ENCODE measurements at regions not wholly inside any gene's neighbourhood (a gene's known extent, or its start where the extent isn't known, plus 50 kb on each side); places are given as distances from the start of the nearest gene placed in this dataset.

- Mint-ChIP-seq H3K4me1 (ENCODE audit: low read depth, unreplicated experiment) (no peaks in the 10 kb centered on the region), H3K9me3 (ENCODE audit: unreplicated experiment) (peaks cover 3% of the 10 kb centered on the region), H3K4me3 (ENCODE audit: unreplicated experiment) (no peak overlapping the region), H3K27ac (ENCODE audit: unreplicated experiment) (peak overlapping the region; percentile 50), H3K27me3 (ENCODE audit: unreplicated experiment) (peaks cover 2% of the 10 kb centered on the region), H3K36me3 (ENCODE audit: unreplicated experiment) (no peaks in the 10 kb centered on the region)
- no peak for DNase-seq
- no peak for TF ChIP-seq CTCF (IDR thresholded peaks at IDR 0.05; ENCODE audit: partially characterized antibody, unreplicated experiment)
Observed at GRCh38 chr10:61159253-61159652, 215.3 kb upstream of the RHOBTB1 start.

GRCh38 chr10:61157182-61157581 lies 213.2 kb upstream of the RHOBTB1 start:
- Mint-ChIP-seq H3K36me3 (ENCODE audit: unreplicated experiment) (no peaks in the 10 kb centered on the region), H3K27ac (ENCODE audit: unreplicated experiment) (no peak overlapping the region), H3K9me3 (ENCODE audit: unreplicated experiment) (peaks cover 3% of the 10 kb centered on the region), H3K4me3 (ENCODE audit: unreplicated experiment) (no peak overlapping the region), H3K27me3 (ENCODE audit: unreplicated experiment) (peaks cover 2% of the 10 kb centered on the region), H3K4me1 (ENCODE audit: low read depth, unreplicated experiment) (no peaks in the 10 kb centered on the region)
- TF ChIP-seq CTCF (IDR thresholded peaks at IDR 0.05; ENCODE audit: partially characterized antibody, unreplicated experiment): no peak
- DNase-seq: no peak

- Mint-ChIP-seq H3K27ac (ENCODE audit: unreplicated experiment) (no peak overlapping the region), H3K9me3 (ENCODE audit: unreplicated experiment) (peaks cover 4% of the 10 kb centered on the region), H3K36me3 (ENCODE audit: unreplicated experiment) (no peaks in the 10 kb centered on the region), H3K4me3 (ENCODE audit: unreplicated experiment) (no peak overlapping the region), H3K4me1 (ENCODE audit: low read depth, unreplicated experiment) (no peaks in the 10 kb centered on the region), H3K27me3 (ENCODE audit: unreplicated experiment) (no peaks in the 10 kb centered on the region)
- DNase-seq: no peak
- no peak for TF ChIP-seq CTCF (IDR thresholded peaks at IDR 0.05; ENCODE audit: partially characterized antibody, unreplicated experiment)
Observed at GRCh38 chr10:61153771-61154170, 209.8 kb upstream of the RHOBTB1 start.

- H3K36me3 Mint-ChIP-seq (ENCODE audit: unreplicated experiment): no peaks in the 10 kb centered on the region
- H3K27me3 Mint-ChIP-seq (ENCODE audit: unreplicated experiment): no peaks in the 10 kb centered on the region
- no peak overlapping the region for H3K27ac Mint-ChIP-seq (ENCODE audit: unreplicated experiment)
- no peak for TF ChIP-seq CTCF (IDR thresholded peaks at IDR 0.05; ENCODE audit: partially characterized antibody, unreplicated experiment)
- DNase-seq: no peak
- H3K4me1 Mint-ChIP-seq (ENCODE audit: low read depth, unreplicated experiment): no peaks in the 10 kb centered on the region
- no peak overlapping the region for H3K4me3 Mint-ChIP-seq (ENCODE audit: unreplicated experiment)
- peaks cover 4% of the 10 kb centered on the region for H3K9me3 Mint-ChIP-seq (ENCODE audit: unreplicated experiment)
Observed at GRCh38 chr10:61151059-61151458, 207.1 kb upstream of the RHOBTB1 start.

GRCh38 chr10:61148451-61148850 lies 204.5 kb upstream of the RHOBTB1 start:
- Mint-ChIP-seq H3K36me3 (ENCODE audit: unreplicated experiment) (no peaks in the 10 kb centered on the region), H3K27me3 (ENCODE audit: unreplicated experiment) (no peaks in the 10 kb centered on the region), H3K27ac (ENCODE audit: unreplicated experiment) (no peak overlapping the region), H3K4me1 (ENCODE audit: low read depth, unreplicated experiment) (no peaks in the 10 kb centered on the region), H3K9me3 (ENCODE audit: unreplicated experiment) (peaks cover 2% of the 10 kb centered on the region), H3K4me3 (ENCODE audit: unreplicated experiment) (no peak overlapping the region)
- TF ChIP-seq CTCF (IDR thresholded peaks at IDR 0.05; ENCODE audit: partially characterized antibody, unreplicated experiment): no peak
- no peak for DNase-seq
